Right atrium auricular region (tissue), 2 donors: ENCODE measurements at regions not wholly inside any gene's neighbourhood (a gene's known extent, or its start where the extent isn't known, plus 50 kb on each side); places are given as distances from the start of the nearest gene placed in this dataset.

Source experiments
- DNase-seq: peaks from one replicate; pipeline ENCODE4 v3.0.0-alpha.2; 2019; ENCODE audit warnings: low spot score
- H3K27ac ChIP-seq, 2 donors: fragments of 200-600 bp; sonication (generic); 1 replicate in 1 of 2; 2 replicates in 1 of 2; pipeline ENCODE4 v1.5.1; 2016 to 2019
- H3K27me3 ChIP-seq, 2 donors: fragments of 200-600 bp; sonication (generic); one replicate each; pipeline versions ENCODE4 v1.5.1 to v1.6.0; 2017 to 2019
- H3K36me3 ChIP-seq: fragments of 200-600 bp; sonication (generic); one replicate; pipeline ENCODE4 v1.5.1; 2016
- H3K4me1 ChIP-seq, 2 donors: fragments of 200-600 bp; sonication (generic); one replicate each; pipeline versions ENCODE4 v1.5.1 to v1.6.0; 2017 to 2019
- H3K4me3 ChIP-seq, 2 donors: fragments of 200-600 bp; sonication (generic); 1 replicate in 1 of 2; 2 replicates in 1 of 2; pipeline ENCODE4 v1.5.1; 2017 to 2019; ENCODE audit warnings: mild to moderate bottlenecking in 1 of 2, moderate library complexity in 1 of 2
- H3K9me3 ChIP-seq, 2 donors: fragments of 200-600 bp; sonication (generic); one replicate each; pipeline ENCODE4 v1.5.1; 2019
- TF ChIP-seq, protein P1 (sequence below), 2 donors: fragments of 200-600 bp; sonication (generic); IDR thresholded peaks; one replicate each; pipeline ENCODE4 v1.5.1; 2019; ENCODE audit warnings: antibody characterized with exemption in 2 of 2

GRCh38 chr11:101296896-101297295 lies 167.3 kb upstream of the PGR start:
- TF ChIP-seq, protein P1, sequence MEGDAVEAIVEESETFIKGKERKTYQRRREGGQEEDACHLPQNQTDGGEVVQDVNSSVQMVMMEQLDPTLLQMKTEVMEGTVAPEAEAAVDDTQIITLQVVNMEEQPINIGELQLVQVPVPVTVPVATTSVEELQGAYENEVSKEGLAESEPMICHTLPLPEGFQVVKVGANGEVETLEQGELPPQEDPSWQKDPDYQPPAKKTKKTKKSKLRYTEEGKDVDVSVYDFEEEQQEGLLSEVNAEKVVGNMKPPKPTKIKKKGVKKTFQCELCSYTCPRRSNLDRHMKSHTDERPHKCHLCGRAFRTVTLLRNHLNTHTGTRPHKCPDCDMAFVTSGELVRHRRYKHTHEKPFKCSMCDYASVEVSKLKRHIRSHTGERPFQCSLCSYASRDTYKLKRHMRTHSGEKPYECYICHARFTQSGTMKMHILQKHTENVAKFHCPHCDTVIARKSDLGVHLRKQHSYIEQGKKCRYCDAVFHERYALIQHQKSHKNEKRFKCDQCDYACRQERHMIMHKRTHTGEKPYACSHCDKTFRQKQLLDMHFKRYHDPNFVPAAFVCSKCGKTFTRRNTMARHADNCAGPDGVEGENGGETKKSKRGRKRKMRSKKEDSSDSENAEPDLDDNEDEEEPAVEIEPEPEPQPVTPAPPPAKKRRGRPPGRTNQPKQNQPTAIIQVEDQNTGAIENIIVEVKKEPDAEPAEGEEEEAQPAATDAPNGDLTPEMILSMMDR (IDR thresholded peaks at IDR 0.05), result no peak
- H3K4me1 ChIP-seq, result no peaks in the 10 kb centered on the region
- no peak for DNase-seq

GRCh38 chr11:101292661-101293240 lies 163.1 kb upstream of the PGR start:
- no peaks in the 10 kb centered on the region for H3K36me3 ChIP-seq
- H3K27me3 ChIP-seq, result no peaks in the 10 kb centered on the region
- H3K27ac ChIP-seq, result no peak overlapping the region
- DNase-seq, result no peak
- TF ChIP-seq, protein P1 (IDR thresholded peaks at IDR 0.05), result no peak
- H3K4me3 ChIP-seq, result no peak overlapping the region
- peaks cover 0 to 12% of the 10 kb centered on the region in 2 donors for H3K9me3 ChIP-seq
- no peaks in the 10 kb centered on the region for H3K4me1 ChIP-seq

More at GRCh38 chr11:101296896-101297295, 167.3 kb upstream of the PGR start:
- Histone ChIP-seq H3K36me3 (no peaks in the 10 kb centered on the region), H3K9me3 (no peaks in the 10 kb centered on the region), H3K27ac (no peak overlapping the region), H3K4me3 (no peak overlapping the region), H3K27me3 (no peaks in the 10 kb centered on the region)

DNA sequence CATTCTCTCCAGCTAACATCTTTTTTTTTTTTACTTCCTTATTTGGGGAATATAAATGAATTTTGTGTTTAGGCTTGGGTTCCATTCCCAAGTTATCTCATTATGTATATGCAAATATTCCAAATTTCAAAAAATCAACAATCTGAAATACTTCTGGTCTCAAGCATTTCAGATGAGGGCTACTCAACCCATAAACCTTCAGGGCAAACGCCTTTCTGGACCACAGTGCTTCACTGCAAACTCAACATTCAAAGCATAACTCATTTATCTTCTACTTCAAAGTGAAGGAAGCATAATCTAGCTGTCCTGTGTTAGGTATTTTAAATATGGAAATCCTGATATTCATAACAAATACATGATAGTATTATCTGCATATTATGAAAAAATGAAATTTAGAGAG lies 161.7 kb upstream of the PGR start:
- TF ChIP-seq, protein P1 (IDR thresholded peaks at IDR 0.05), result no peak
- H3K27me3 ChIP-seq, result no peaks in the 10 kb centered on the region
- no peak overlapping the region for H3K27ac ChIP-seq
- no peaks in the 10 kb centered on the region for H3K36me3 ChIP-seq
- no peak for DNase-seq
- no peaks in the 10 kb centered on the region for H3K4me1 ChIP-seq
- H3K9me3 ChIP-seq, result peaks cover 0 to 12% of the 10 kb centered on the region in 2 donors
- H3K4me3 ChIP-seq, result no peak overlapping the region

- no peak for DNase-seq
- no peak overlapping the region for H3K27ac ChIP-seq
- H3K9me3 ChIP-seq, result peaks cover 0 to 12% of the 10 kb centered on the region in 2 donors
Observed at GRCh38 chr11:101288392-101288791, 158.8 kb upstream of the PGR start.

DNA sequence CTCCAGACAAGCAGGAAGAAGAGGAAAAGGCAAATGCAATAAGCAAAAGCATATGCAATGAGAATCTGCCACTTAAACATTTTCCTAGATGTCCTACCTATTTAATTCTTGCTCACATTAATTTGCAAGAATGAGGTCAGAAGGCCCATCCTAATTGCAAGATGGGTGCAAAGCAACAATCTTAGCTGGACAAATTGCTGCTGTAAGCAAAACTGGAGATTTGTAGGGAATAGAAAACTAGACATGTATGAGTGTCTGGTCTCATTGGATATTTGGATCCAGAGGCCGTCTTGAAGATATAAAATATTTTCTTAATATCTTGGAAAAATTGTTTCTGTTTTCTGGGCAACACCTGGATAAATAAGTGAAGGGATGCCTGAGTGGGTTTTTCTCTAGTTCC lies 150.1 kb upstream of the PGR start:
- H3K4me3 ChIP-seq, result no peak overlapping the region
- H3K27me3 ChIP-seq, result no peaks in the 10 kb centered on the region
- TF ChIP-seq, protein P1 (IDR thresholded peaks at IDR 0.05), result no peak
- no peaks in the 10 kb centered on the region for H3K9me3 ChIP-seq
- no peaks in the 10 kb centered on the region for H3K36me3 ChIP-seq
- H3K27ac ChIP-seq, result no peak overlapping the region
- H3K4me1 ChIP-seq, result no peaks in the 10 kb centered on the region
- no peak for DNase-seq

More at GRCh38 chr11:101288392-101288791, 158.8 kb upstream of the PGR start:
- H3K4me1 ChIP-seq, result no peaks in the 10 kb centered on the region
- H3K27me3 ChIP-seq, result no peaks in the 10 kb centered on the region
- no peak overlapping the region for H3K4me3 ChIP-seq
- TF ChIP-seq, protein P1 (IDR thresholded peaks at IDR 0.05), result no peak
- H3K36me3 ChIP-seq, result no peaks in the 10 kb centered on the region

- H3K27ac ChIP-seq, result no peak overlapping the region
- no peaks in the 10 kb centered on the region for H3K36me3 ChIP-seq
- no peaks in the 10 kb centered on the region for H3K9me3 ChIP-seq
- H3K4me1 ChIP-seq, result no peaks in the 10 kb centered on the region
- no peak for DNase-seq
- no peak overlapping the region for H3K4me3 ChIP-seq
- TF ChIP-seq, protein P1 (IDR thresholded peaks at IDR 0.05), result no peak
- H3K27me3 ChIP-seq, result no peaks in the 10 kb centered on the region
Observed at GRCh38 chr11:101278286-101278685, 148.7 kb upstream of the PGR start.
